B cell (primary cell): ENCODE measurements at regions not wholly inside any gene's neighbourhood (a gene's known extent, or its start where the extent isn't known, plus 50 kb on each side); places are given as distances from the start of the nearest gene placed in this dataset.

Experiments used
- ATAC-seq: fragments of 200-7000 bp; cut with Tn5 transposase; one replicate; pipeline ENCODE4 v1.10.0; 2021; ENCODE audit warnings: low read depth, mild to moderate bottlenecking, moderate number of reproducible peaks, moderate library complexity
- CTCF ChIA-PET: fragments of 350-600 bp; sonication (Branson Sonifier 250); formaldehyde crosslinking; loops from one replicate; lab custom pipeline; 2021; ENCODE audit warnings: antibody characterized with exemption, inconsistent platforms; lab: Charles Lee
- POLR2A ChIA-PET: fragments of 350-600 bp; sonication (Branson Sonifier 250); formaldehyde crosslinking; loops from one replicate; lab custom pipeline; 2021; ENCODE audit warnings: antibody characterized with exemption; lab: Charles Lee
- DNase-seq: peaks from one replicate; pipeline ENCODE4 v3.0.0; 2013
- H2AFZ ChIP-seq: 2 replicates; pipeline ENCODE4 v1.6.1; 2012; ENCODE audit warnings: mild to moderate bottlenecking, low read depth, low read length; ENCODE audit not compliant: insufficient read depth, poor library complexity, severe bottlenecking
- H3K27ac ChIP-seq, 2 donors: 1 replicate in 1 of 2; 2 replicates in 1 of 2; pipeline ENCODE4 v1.5.1; 2012 to 2013; ENCODE audit warnings: low read length in 2 of 2, mild to moderate bottlenecking in 2 of 2, moderate library complexity in 1 of 2
- H3K27me3 ChIP-seq, 4 experiments: fragments of 200-600 bp in 1 of 4; sonication (generic) in 1 of 4; replicated peaks in 1 of 4; 1 replicate in 2 of 4; 2 replicates in 2 of 4; pipeline versions ENCODE4 v1.6.1 to v1.7.0; 2013 to 2016; ENCODE audit warnings: low read length in 3 of 4, mild to moderate bottlenecking in 2 of 4, mixed read lengths in 1 of 4, moderate library complexity in 1 of 4; ENCODE audit not compliant: insufficient read depth in 4 of 4, control insufficient read depth in 3 of 4; ENCODE audit errors: control extremely low read depth in 1 of 4
- H3K36me3 ChIP-seq, 2 experiments: replicated peaks in 1 of 2; 1 replicate in 1 of 2; 2 replicates in 1 of 2; pipeline versions ENCODE4 v1.6.1 to v1.7.1; 2013; ENCODE audit warnings: low read length in 1 of 2; ENCODE audit not compliant: insufficient read depth in 2 of 2, control insufficient read depth in 1 of 2; ENCODE audit errors: control extremely low read depth in 1 of 2, extremely low read depth in 1 of 2
- H3K4me1 ChIP-seq, 2 donors: fragments of 200-600 bp in 1 of 2; sonication (generic) in 1 of 2; 1 replicate in 1 of 2; 2 replicates in 1 of 2; pipeline versions ENCODE4 v1.5.1 to v1.6.1; 2013 to 2017; ENCODE audit warnings: low read length in 2 of 2; ENCODE audit not compliant: control insufficient read depth in 2 of 2, insufficient read depth in 2 of 2
- H3K4me2 ChIP-seq: replicated peaks from 2 replicates; pipeline ENCODE3; 2012; ENCODE audit warnings: mild to moderate bottlenecking, low read depth, low read length; ENCODE audit not compliant: poor library complexity, severe bottlenecking
- H3K4me3 ChIP-seq, 5 experiments: fragments of 200-600 bp in 1 of 5; sonication (generic) in 1 of 5; 1 replicate in 3 of 5; 2 replicates in 2 of 5; pipeline versions ENCODE4 v1.5.1 to v1.7.0; 2011 to 2016; ENCODE audit warnings: low read length in 4 of 5, mild to moderate bottlenecking in 4 of 5, low read depth in 2 of 5, control low read depth in 1 of 5, moderate library complexity in 1 of 5; ENCODE audit not compliant: insufficient read depth in 1 of 5; ENCODE audit errors: control extremely low read depth in 1 of 5, extremely low read depth in 1 of 5
- H3K79me2 ChIP-seq: fragments of 200-600 bp; sonication (generic); one replicate; pipeline ENCODE4 v1.6.0; 2016; ENCODE audit warnings: low read length; ENCODE audit not compliant: control insufficient read depth, insufficient read depth
- H3K9ac ChIP-seq: fragments of 200-600 bp; sonication (generic); 2 replicates; pipeline ENCODE4 v1.6.1; 2017; ENCODE audit warnings: mild to moderate bottlenecking, low read length, moderate library complexity
- H3K9me3 ChIP-seq, 3 donors: one replicate each; pipeline versions ENCODE4 v1.6.1 to v1.7.1; 2013; ENCODE audit warnings: low read length in 2 of 3; ENCODE audit not compliant: control insufficient read depth in 2 of 3, insufficient read depth in 1 of 3; ENCODE audit errors: control extremely low read depth in 1 of 3
- H4K20me1 ChIP-seq: 2 replicates; pipeline ENCODE4 v1.6.0; 2012; ENCODE audit warnings: mild to moderate bottlenecking, low read length; ENCODE audit not compliant: insufficient read depth, control insufficient read depth, poor library complexity, severe bottlenecking
- H3K27ac Mint-ChIP-seq: one replicate; pipeline ENCODE4 v1.8.0; 2021; ENCODE audit warnings: mixed read lengths
- H3K27me3 Mint-ChIP-seq: one replicate; pipeline ENCODE4 v1.8.0; 2021; ENCODE audit warnings: mixed read lengths
- H3K4me1 Mint-ChIP-seq: one replicate; pipeline ENCODE4 v1.8.0; 2021; ENCODE audit warnings: mixed read lengths
- H3K4me3 Mint-ChIP-seq: one replicate; pipeline ENCODE4 v1.8.0; 2021; ENCODE audit warnings: mixed read lengths
- H3K9me3 Mint-ChIP-seq: one replicate; pipeline ENCODE4 v1.8.0; 2022; ENCODE audit warnings: mixed read lengths; ENCODE audit not compliant: insufficient read depth
- EZH2 ChIP-seq: IDR thresholded peaks from 2 replicates; pipeline ENCODE4 v1.6.1; 2012; ENCODE audit warnings: borderline replicate concordance, low read depth, mild to moderate bottlenecking, moderate library complexity, low read length; ENCODE audit not compliant: insufficient read depth, poor library complexity, severe bottlenecking
- WGBS: methylation state at CpG from one replicate; pipeline ENCODE4 v1.1.5; 2013; ENCODE audit warnings: missing lambda C conversion rate; ENCODE audit not compliant: insufficient coverage; 5-methylcytosine and 5-hydroxymethylcytosine counted together
- intact Hi-C: fragments of 100-400 bp; cut with micrococcal nuclease; formaldehyde crosslinking; loops from one replicate; pipeline ENCODE4 v1.10.0; 2022
- TF ChIP-seq, protein P1 (sequence below): fragments of 200-600 bp; IDR thresholded peaks from one replicate; pipeline ENCODE4 v1.8.0; 2022; ENCODE audit warnings: antibody characterized with exemption, mild to moderate bottlenecking

DNA sequence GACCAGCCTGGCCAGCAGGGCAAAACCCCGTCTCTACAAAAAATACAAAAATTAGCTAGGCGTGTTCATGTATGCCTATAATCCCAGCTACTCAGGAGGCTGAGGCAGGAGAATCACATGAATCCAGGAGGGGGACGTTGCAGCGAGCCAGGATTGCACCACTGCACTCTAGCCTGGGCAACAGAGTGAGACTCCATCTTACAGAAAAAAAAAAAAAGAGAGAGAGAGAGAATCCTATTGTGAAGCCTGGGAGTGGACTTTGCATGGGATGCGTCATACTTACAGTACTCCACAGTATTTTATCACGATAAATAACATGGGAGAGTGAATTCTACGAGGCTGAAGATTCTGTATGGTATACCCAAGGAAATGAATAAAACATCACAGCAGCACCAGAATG is 139.6 kb downstream of the AASDH start:
- no peak overlapping the region for H3K4me3 Mint-ChIP-seq
- H3K4me1 Mint-ChIP-seq = no peaks in the 10 kb centered on the region
- no peaks in the 10 kb centered on the region for H3K9me3 Mint-ChIP-seq
- ATAC-seq (no peak), DNase-seq (no peak)
- no peak overlapping the region for H2AFZ ChIP-seq
- H3K27me3 Mint-ChIP-seq = peaks cover 3% of the 10 kb centered on the region
- no peak overlapping the region for H3K4me3 ChIP-seq
- 100% methylated on average over 2 of the region's 7 CpGs for WGBS
- H3K4me2 ChIP-seq = no peak overlapping the region
- H3K79me2 ChIP-seq = no peaks in the 10 kb centered on the region
- no peaks in the 10 kb centered on the region for H3K27me3 ChIP-seq
- H3K4me1 ChIP-seq = no peaks in the 10 kb centered on the region
- no peak overlapping the region for H3K9ac ChIP-seq
- no peak for TF ChIP-seq EZH2
- TF ChIP-seq, protein P1, sequence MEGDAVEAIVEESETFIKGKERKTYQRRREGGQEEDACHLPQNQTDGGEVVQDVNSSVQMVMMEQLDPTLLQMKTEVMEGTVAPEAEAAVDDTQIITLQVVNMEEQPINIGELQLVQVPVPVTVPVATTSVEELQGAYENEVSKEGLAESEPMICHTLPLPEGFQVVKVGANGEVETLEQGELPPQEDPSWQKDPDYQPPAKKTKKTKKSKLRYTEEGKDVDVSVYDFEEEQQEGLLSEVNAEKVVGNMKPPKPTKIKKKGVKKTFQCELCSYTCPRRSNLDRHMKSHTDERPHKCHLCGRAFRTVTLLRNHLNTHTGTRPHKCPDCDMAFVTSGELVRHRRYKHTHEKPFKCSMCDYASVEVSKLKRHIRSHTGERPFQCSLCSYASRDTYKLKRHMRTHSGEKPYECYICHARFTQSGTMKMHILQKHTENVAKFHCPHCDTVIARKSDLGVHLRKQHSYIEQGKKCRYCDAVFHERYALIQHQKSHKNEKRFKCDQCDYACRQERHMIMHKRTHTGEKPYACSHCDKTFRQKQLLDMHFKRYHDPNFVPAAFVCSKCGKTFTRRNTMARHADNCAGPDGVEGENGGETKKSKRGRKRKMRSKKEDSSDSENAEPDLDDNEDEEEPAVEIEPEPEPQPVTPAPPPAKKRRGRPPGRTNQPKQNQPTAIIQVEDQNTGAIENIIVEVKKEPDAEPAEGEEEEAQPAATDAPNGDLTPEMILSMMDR = no peak
- H3K36me3 ChIP-seq = no peaks in the 10 kb centered on the region
- CTCF ChIA-PET = no interaction called here
- H4K20me1 ChIP-seq = no peaks in the 10 kb centered on the region
- POLR2A ChIA-PET = no interaction called here
- H3K27ac Mint-ChIP-seq = no peak overlapping the region
- H3K9me3 ChIP-seq = no peaks in the 10 kb centered on the region
- no peak overlapping the region for H3K27ac ChIP-seq
- intact Hi-C loops = no loop called here

DNA sequence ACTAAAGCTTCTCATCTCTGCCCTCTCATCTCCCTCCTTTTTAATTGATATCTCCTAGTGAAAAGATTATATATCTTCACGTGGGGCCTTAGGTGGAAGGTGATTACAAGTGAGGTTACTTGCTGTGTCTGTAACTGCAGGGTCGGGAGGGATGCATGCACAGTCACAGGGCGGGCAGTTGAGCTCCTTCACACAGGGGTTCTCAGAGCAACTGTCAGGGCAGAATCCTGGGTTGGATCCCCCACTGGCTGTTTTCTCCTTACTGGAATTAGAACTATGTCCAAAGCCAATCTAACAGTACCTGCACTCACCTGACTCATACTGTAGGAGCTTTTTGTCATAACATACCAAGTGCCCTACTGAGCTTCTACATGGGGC is 141.1 kb downstream of the AASDH start:
- Histone ChIP-seq H3K4me3 (no peak overlapping the region), H2AFZ (no peak overlapping the region), H3K79me2 (no peaks in the 10 kb centered on the region), H3K27me3 (no peaks in the 10 kb centered on the region), H3K9me3 (no peaks in the 10 kb centered on the region), H3K36me3 (no peaks in the 10 kb centered on the region), H3K27ac (no peak overlapping the region), H3K9ac (no peak overlapping the region), H4K20me1 (no peaks in the 10 kb centered on the region), H3K4me2 (no peak overlapping the region), H3K4me1 (no peaks in the 10 kb centered on the region)
- ChIA-PET CTCF (no interaction called here), POLR2A (no interaction called here)
- H3K4me1 Mint-ChIP-seq = no peaks in the 10 kb centered on the region
- TF ChIP-seq, protein P1 = no peak
- TF ChIP-seq EZH2 = no peak
- intact Hi-C loops = no loop called here
- 80% methylated on average over 1 of the region's 3 CpGs for WGBS
- H3K4me3 Mint-ChIP-seq = no peak overlapping the region
- no peak for ATAC-seq
- no peak overlapping the region for H3K27ac Mint-ChIP-seq
- no peaks in the 10 kb centered on the region for H3K9me3 Mint-ChIP-seq
- DNase-seq = no peak
- peaks cover 3% of the 10 kb centered on the region for H3K27me3 Mint-ChIP-seq
